ENCODE measurements at regions not wholly inside any gene's neighbourhood (a gene's known extent, or its start where the extent isn't known, plus 50 kb on each side); places are given as distances from the start of the nearest gene placed in this dataset.

GRCh38 chr1:177820213-177820612 lies 149.6 kb downstream of the SEC16B start:
- no peak for DNase-seq (ENCODE audit: low spot score)
- TF ChIP-seq, protein P1, sequence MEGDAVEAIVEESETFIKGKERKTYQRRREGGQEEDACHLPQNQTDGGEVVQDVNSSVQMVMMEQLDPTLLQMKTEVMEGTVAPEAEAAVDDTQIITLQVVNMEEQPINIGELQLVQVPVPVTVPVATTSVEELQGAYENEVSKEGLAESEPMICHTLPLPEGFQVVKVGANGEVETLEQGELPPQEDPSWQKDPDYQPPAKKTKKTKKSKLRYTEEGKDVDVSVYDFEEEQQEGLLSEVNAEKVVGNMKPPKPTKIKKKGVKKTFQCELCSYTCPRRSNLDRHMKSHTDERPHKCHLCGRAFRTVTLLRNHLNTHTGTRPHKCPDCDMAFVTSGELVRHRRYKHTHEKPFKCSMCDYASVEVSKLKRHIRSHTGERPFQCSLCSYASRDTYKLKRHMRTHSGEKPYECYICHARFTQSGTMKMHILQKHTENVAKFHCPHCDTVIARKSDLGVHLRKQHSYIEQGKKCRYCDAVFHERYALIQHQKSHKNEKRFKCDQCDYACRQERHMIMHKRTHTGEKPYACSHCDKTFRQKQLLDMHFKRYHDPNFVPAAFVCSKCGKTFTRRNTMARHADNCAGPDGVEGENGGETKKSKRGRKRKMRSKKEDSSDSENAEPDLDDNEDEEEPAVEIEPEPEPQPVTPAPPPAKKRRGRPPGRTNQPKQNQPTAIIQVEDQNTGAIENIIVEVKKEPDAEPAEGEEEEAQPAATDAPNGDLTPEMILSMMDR (IDR thresholded peaks at IDR 0.05; ENCODE audit: extremely low read depth, missing control alignments) = no peak

DNA sequence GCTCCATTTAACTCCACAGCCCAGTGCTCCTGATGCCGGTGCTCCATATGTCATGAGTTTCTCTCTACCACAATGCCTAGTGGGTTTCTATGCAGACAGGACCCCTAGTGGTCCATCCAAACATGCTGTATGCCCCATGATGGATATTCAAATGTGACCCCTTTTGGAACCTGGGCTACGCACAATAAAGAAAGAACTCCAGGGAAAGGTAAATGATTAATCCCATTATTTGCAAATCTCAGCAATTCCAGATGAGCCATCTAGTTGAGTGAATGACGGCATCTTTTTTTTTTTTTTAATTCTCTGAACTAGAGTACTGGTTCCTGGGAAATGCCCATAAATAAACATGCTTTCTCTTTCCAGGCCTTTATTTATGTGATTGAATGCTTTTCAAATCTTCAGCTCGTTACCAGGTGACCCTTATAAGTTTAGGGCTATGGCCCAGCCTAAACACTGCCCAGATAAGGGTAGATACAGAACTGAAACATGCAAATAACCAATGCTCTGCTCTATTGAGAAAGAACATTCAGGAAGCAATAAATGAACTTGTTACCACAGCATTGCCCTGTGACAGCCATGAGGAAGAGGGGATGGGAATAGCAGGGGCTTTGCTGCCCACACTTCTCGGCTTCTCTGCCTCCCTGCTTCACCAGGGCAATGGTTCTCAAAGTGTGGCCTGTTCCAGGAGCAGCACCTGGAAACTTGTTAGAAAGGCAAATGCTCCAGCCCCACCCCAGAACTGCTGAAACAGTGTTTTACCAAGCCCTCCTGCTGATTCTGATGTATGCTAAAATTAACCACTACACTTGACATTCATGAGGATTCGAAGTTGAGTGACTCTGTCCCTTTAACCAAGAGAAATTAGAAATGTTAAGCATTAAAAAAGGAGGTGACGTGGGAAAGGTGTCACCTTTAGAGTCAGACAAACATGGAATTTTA lies 151.7 kb downstream of the SEC16B start:
- no peak for DNase-seq (ENCODE audit: low spot score)
- TF ChIP-seq, protein P1 (IDR thresholded peaks at IDR 0.05; ENCODE audit: extremely low read depth, missing control alignments) = no peak

GRCh38 chr1:177812650-177813049 lies 157.2 kb downstream of the SEC16B start:
- TF ChIP-seq, protein P1 (IDR thresholded peaks at IDR 0.05; ENCODE audit: extremely low read depth, missing control alignments) = no peak
- DNase-seq (ENCODE audit: low spot score) = no peak

GRCh38 chr1:177812144-177812543 lies 157.7 kb downstream of the SEC16B start:
- TF ChIP-seq, protein P1 (IDR thresholded peaks at IDR 0.05; ENCODE audit: extremely low read depth, missing control alignments) = no peak
- DNase-seq (ENCODE audit: low spot score) = no peak

- no peak for DNase-seq (ENCODE audit: low spot score)
- TF ChIP-seq, protein P1 (IDR thresholded peaks at IDR 0.05; ENCODE audit: extremely low read depth, missing control alignments) = no peak
Measured at GRCh38 chr1:177811429-177811828, 158.4 kb downstream of the SEC16B start.

DNA sequence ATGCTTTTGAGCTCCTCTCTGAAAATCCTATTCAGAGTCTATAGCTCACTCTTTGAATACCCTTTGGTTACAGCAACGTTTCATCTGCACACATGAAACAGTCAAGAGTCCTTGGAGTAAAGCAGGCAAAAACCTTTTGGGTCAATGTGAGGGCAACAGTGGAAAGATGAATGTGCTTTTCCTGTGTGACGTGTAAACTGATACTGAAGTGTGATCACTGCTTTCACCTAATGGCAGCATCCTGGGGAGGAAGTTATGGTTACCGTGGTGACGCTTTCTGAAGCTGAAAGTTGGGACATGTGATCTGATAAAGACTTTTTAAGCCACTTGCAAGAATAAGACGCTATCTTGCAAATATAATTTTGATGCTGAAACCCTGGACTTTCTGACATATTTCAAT lies 160.0 kb downstream of the SEC16B start:
- TF ChIP-seq, protein P1 (IDR thresholded peaks at IDR 0.05; ENCODE audit: extremely low read depth, missing control alignments) = no peak

GRCh38 chr1:177802304-177802703 lies 167.6 kb downstream of the SEC16B start:
- DNase-seq (ENCODE audit: low spot score) = no peak
- TF ChIP-seq, protein P1 (IDR thresholded peaks at IDR 0.05; ENCODE audit: extremely low read depth, missing control alignments) = no peak

More for the DNA sequence above, 160.0 kb downstream of the SEC16B start:
- DNase-seq (ENCODE audit: low spot score) = no peak
